ENCODE measurements at regions not wholly inside any gene's neighbourhood (a gene's known extent, or its start where the extent isn't known, plus 50 kb on each side); places are given as distances from the start of the nearest gene placed in this dataset.

DNA sequence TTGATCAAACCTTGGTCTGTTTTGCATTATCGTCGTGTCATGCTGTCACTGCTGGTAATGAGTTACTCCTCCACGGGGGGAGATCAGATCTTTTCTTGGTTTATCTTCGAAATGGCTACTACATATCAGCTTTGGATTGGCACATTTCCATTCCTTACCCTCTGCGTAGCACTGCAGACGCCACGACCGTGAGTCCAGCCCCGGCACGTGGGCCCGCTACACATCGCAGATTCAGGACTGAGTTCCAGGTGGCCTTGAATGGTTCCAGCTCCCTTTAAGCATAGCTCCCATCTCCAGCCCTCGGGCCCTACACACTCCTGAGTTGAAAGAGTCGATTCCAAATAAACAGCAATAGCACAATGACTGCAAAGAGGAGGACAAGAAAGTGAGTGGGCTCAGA lies 238.6 kb upstream of the PFKP start:
- ATAC-seq, result no peak
- Histone ChIP-seq H3K4me3 (no peak overlapping the region), H3K27ac (no peak overlapping the region), H3K36me3 (no peaks in the 10 kb centered on the region), H3K27me3 (peaks cover 10% of the 10 kb centered on the region), H3K9me3 (no peaks in the 10 kb centered on the region), H3K4me1 (no peaks in the 10 kb centered on the region)
- DNase-seq, result no peak
- TF ChIP-seq, protein P1, sequence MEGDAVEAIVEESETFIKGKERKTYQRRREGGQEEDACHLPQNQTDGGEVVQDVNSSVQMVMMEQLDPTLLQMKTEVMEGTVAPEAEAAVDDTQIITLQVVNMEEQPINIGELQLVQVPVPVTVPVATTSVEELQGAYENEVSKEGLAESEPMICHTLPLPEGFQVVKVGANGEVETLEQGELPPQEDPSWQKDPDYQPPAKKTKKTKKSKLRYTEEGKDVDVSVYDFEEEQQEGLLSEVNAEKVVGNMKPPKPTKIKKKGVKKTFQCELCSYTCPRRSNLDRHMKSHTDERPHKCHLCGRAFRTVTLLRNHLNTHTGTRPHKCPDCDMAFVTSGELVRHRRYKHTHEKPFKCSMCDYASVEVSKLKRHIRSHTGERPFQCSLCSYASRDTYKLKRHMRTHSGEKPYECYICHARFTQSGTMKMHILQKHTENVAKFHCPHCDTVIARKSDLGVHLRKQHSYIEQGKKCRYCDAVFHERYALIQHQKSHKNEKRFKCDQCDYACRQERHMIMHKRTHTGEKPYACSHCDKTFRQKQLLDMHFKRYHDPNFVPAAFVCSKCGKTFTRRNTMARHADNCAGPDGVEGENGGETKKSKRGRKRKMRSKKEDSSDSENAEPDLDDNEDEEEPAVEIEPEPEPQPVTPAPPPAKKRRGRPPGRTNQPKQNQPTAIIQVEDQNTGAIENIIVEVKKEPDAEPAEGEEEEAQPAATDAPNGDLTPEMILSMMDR (IDR thresholded peaks at IDR 0.05), result no peak
- intact Hi-C loops (cut with DNase I), result no loop called here

DNA sequence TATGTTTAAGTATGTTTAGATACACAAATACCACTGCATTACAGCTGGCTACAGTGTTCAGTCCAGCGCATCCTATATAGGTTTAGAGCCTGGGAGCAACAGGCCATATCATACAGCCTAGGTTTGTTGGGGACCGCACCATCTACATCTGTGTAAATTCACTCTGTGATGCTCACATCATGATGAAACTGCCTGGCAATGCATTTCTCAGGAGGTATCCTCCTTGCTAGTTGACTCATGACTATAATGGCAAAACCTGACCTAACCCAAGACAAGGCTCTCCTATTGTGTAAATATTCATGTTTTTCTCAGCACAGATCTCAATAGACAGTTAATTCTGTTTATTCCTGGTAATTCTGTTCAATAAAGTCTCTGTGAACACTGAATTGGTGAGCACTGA lies 240.7 kb upstream of the PFKP start:
- H3K4me3 ChIP-seq, result no peak overlapping the region
- no peaks in the 10 kb centered on the region for H3K4me1 ChIP-seq
- H3K27ac ChIP-seq, result no peak overlapping the region
- no peaks in the 10 kb centered on the region for H3K9me3 ChIP-seq
- ATAC-seq (no peak), DNase-seq (no peak)
- H3K27me3 ChIP-seq, result peaks cover 10% of the 10 kb centered on the region
- H3K36me3 ChIP-seq, result no peaks in the 10 kb centered on the region
- TF ChIP-seq, protein P1 (IDR thresholded peaks at IDR 0.05), result no peak
- intact Hi-C loops (cut with DNase I), result no loop called here

DNA sequence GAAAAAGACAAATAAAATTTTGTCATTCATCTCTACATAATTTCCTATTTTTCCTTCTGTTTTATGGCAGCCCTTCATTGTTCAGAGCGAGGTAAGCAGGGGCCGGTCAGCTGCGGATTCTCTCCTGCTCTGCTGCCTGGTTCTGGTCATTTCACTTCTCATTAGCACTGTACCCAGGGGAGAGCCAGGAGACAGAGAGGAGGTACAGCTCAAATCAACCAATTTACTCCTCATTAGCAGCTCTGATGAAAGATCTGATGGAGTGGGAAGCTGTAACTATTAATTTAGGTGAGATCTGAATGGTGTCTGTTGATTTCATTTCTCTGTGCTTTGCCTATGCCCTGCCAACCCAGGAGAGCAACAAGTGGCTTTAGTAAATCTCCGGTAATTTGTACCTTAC lies 241.5 kb upstream of the PFKP start:
- H3K4me3 ChIP-seq, result no peak overlapping the region
- H3K36me3 ChIP-seq, result no peaks in the 10 kb centered on the region
- H3K9me3 ChIP-seq, result no peaks in the 10 kb centered on the region
- H3K4me1 ChIP-seq, result no peaks in the 10 kb centered on the region
- intact Hi-C loops (cut with DNase I), result no loop called here
- no peak overlapping the region for H3K27ac ChIP-seq
- peaks cover 10% of the 10 kb centered on the region for H3K27me3 ChIP-seq
- ATAC-seq (no peak), DNase-seq (no peak)
- TF ChIP-seq, protein P1 (IDR thresholded peaks at IDR 0.05), result no peak

DNA sequence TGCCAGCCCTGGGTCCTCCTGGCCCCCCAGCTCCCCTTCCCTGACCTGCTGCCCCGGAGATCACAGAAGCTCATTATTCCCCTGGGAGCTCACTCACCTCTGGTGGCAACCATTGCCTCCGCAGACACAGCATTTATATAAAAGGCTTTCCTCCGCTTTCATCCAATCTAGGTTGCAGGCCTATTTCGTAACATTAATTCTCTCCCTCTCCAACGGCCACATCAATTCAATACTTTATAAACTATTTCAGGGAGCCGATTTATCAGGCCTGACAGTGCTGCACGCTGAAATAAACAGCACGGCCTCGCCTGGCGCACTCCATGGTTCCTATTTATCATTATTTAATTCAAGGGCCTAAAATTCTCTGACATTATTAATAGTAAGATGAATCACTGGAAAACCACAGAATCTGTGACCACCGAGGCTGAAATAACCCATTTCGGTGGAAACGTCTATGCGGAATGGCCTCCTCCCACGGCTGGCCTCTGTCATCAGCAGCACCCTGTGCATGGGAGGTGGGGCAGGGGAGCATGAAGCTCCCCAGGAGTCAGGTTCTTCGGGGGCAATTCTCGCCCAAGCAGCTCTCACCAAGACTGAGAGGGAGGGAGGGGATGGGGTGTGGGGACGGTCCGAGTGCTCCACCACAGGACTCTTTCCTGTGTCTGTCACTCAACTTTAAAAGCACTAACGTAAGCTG lies 249.3 kb upstream of the PFKP start:
- TF ChIP-seq, protein P1 (IDR thresholded peaks at IDR 0.05), result no peak
- no peak overlapping the region for H3K27ac ChIP-seq
- intact Hi-C loops (cut with DNase I), result no loop called here
- no peaks in the 10 kb centered on the region for H3K36me3 ChIP-seq
- no peaks in the 10 kb centered on the region for H3K27me3 ChIP-seq
- DNase-seq (no peak), ATAC-seq (no peak)
- H3K4me3 ChIP-seq, result no peak overlapping the region
- no peaks in the 10 kb centered on the region for H3K4me1 ChIP-seq
- no peaks in the 10 kb centered on the region for H3K9me3 ChIP-seq

DNA sequence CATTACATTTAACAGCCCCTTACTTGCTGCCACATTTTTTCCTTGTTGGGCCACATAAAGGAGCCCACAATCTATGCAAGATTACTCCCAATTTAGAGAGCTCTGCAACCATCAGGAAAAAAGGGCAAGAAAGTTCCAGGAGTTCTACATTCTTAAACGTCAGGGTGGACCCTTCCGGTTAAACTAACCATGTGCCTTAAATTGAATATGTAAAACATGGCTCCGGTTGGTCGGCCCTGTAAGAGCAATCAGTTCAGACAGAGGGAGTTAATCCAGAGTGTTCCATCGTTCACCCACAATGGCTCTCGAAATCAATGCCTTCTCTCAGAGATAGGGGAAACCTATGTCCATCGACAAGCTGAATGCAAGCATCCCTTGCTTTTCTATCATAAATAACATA lies 253.7 kb upstream of the PFKP start:
- H3K27ac ChIP-seq, result no peak overlapping the region
- no peaks in the 10 kb centered on the region for H3K9me3 ChIP-seq
- TF ChIP-seq, protein P1 (IDR thresholded peaks at IDR 0.05), result no peak
- no peak for DNase-seq
- no peak overlapping the region for H3K4me3 ChIP-seq
- H3K27me3 ChIP-seq, result no peaks in the 10 kb centered on the region
- intact Hi-C loops (cut with DNase I), result no loop called here
- H3K36me3 ChIP-seq, result no peaks in the 10 kb centered on the region
- H3K4me1 ChIP-seq, result no peaks in the 10 kb centered on the region
- ATAC-seq, result no peak

DNA sequence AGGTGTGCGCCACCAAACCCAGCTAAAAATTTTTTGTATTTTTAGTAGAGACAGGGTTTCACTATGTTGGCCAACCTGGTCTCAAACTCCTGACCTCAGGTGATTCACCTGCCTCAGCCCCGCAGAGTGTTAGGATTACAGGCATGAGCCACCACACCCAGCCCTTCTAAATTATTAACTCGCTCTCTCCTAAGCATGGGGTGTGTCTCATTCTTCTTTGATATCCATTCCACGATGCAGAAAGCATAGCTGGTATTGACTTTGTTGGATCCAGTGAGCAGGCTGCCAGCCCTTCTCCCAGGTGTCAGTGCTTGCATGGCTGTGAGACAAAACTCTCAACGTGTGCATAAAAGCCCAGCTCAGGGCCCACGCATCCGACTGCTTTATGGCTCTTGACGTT lies 254.1 kb upstream of the PFKP start:
- H3K4me3 ChIP-seq, result no peak overlapping the region
- H3K27me3 ChIP-seq, result no peaks in the 10 kb centered on the region
- no peak for DNase-seq
- no peaks in the 10 kb centered on the region for H3K9me3 ChIP-seq
- no peak for ATAC-seq
- H3K36me3 ChIP-seq, result no peaks in the 10 kb centered on the region
- H3K27ac ChIP-seq, result no peak overlapping the region
- TF ChIP-seq, protein P1 (IDR thresholded peaks at IDR 0.05), result no peak
- no peaks in the 10 kb centered on the region for H3K4me1 ChIP-seq
- intact Hi-C loops (cut with DNase I), result no loop called here

Data from upper lobe of right lung (tissue), 1 donor.